ENCODE measurements at regions not wholly inside any gene's neighbourhood (a gene's known extent, or its start where the extent isn't known, plus 50 kb on each side); places are given as distances from the start of the nearest gene placed in this dataset.
"Not testable (repeated sequence)": the region's sequence is repeated elsewhere in the genome, so short reads cannot be mapped to it uniquely, and the experiment has no call there.

- Mint-ChIP-seq H3K4me1 (ENCODE audit: low read depth) (peaks cover 54% of the 10 kb centered on the region), H3K27ac (peak overlapping the region; percentile 68), H3K36me3 (ENCODE audit: low read depth) (no peaks in the 10 kb centered on the region), H3K4me3 (no peak overlapping the region), H3K27me3 (no peaks in the 10 kb centered on the region), H3K9me3 (no peaks in the 10 kb centered on the region)
- no peak for DNase-seq
Measured at GRCh38 chr1:54479841-54480524, 68.0 kb upstream of the ACOT11 start.

DNA sequence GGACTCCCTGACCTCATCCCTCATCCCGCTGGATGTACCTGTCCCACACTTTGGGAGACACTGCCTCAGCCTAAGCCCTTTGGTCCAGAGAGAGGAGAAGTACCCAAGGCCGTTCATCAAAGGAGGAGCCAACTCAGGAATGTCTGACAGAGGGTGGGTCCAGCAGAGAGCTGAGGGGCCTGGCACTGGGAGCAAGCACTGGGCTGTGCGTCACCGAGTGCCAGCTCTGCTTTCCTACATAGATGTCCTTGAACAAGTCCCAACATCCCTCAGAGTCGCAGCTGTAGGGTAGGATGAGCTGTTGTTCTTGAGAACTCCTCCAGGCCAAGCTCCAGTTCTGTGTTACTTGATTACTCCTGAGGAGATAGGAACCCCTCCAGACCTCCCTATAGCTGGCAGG lies 68.8 kb upstream of the ACOT11 start:
- Mint-ChIP-seq H3K4me3 (no peak overlapping the region), H3K27me3 (no peaks in the 10 kb centered on the region), H3K4me1 (ENCODE audit: low read depth) (peaks cover 58% of the 10 kb centered on the region), H3K9me3 (no peaks in the 10 kb centered on the region), H3K27ac (no peak overlapping the region), H3K36me3 (ENCODE audit: low read depth) (no peaks in the 10 kb centered on the region)
- DNase-seq: no peak

GRCh38 chr1:54477153-54477561 lies 70.9 kb upstream of the ACOT11 start:
- peaks cover 63% of the 10 kb centered on the region for H3K4me1 Mint-ChIP-seq (ENCODE audit: low read depth)
- no peak for DNase-seq
- H3K4me3 Mint-ChIP-seq: no peak overlapping the region
- H3K36me3 Mint-ChIP-seq (ENCODE audit: low read depth): no peaks in the 10 kb centered on the region
- peak overlapping the region; percentile 6 for H3K27ac Mint-ChIP-seq
- peaks cover 5% of the 10 kb centered on the region for H3K27me3 Mint-ChIP-seq
- no peaks in the 10 kb centered on the region for H3K9me3 Mint-ChIP-seq

DNA sequence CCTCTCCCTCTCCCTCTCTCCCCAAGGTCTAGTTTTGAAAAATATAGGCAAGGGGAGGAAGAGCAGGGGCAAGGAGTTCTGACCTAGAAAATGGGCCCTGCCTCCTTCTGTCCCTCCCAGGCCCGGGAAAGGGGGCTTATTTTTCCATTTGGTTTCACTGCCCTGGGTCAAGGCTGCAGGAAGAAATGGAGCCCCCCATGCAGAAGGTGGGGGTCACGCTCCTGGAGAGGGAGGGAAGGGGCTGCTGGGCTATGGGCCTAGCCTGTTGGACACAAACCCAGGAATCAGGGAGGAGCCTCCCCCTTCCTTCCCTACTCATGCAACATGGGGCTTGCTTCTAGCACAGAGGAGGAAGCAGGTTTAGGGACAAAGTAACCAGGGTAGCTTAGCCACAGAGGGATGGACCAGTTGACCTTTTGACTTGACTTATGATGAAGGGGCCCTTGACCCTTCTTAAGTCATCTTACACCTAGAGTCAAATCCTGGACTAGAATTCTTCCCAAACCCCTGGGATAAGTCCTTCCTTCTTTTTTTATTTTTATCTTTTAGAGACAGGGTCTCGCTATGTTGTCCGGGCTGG lies 70.4 kb upstream of the SSBP3 start:
- Mint-ChIP-seq H3K27ac (no peak overlapping the region), H3K9me3 (no peaks in the 10 kb centered on the region), H3K4me1 (ENCODE audit: low read depth) (peaks cover 59% of the 10 kb centered on the region), H3K36me3 (ENCODE audit: low read depth) (no peaks in the 10 kb centered on the region), H3K4me3 (no peak overlapping the region), H3K27me3 (peaks cover 5% of the 10 kb centered on the region)
- DNase-seq: no peak

DNA sequence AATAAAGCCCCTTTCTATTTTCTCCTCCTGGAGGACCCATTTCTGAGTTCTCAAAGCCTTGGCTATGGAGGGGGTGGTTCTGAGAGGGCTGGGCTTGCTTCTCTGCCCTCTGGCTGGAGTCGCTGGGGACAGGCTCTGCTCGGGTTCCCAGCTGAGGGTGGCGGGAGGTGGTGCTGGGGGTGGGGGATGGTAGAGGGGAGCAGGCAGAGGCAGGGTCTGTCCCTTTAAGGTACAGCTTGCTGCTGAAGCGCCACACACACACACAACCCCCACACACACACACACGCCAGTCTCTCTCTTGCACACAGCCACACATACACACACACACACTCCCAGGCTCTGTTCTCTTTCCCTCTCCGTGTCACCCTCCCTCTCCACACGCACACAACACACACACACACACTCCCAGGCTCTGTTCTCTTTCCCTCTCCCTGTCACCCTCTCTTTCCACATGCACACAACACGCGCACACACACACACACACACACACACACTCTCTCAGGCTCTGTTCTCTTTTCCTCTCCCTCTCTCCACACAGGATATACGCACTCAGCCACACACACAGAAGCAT lies 69.8 kb upstream of the SSBP3 start:
- Mint-ChIP-seq H3K36me3 (ENCODE audit: low read depth) (no peaks in the 10 kb centered on the region), H3K9me3 (no peaks in the 10 kb centered on the region)

GRCh38 chr1:54475357-54475881 lies 69.2 kb upstream of the SSBP3 start:
- Mint-ChIP-seq H3K4me1 (ENCODE audit: low read depth) (peaks cover 48% of the 10 kb centered on the region), H3K27me3 (peaks cover 5% of the 10 kb centered on the region), H3K27ac (peak overlapping the region; percentile 56), H3K9me3 (no peaks in the 10 kb centered on the region), H3K36me3 (ENCODE audit: low read depth) (no peaks in the 10 kb centered on the region), H3K4me3 (peak overlapping the region; percentile 54)
- peak; percentile 57 for DNase-seq

More for the DNA sequence above, 69.8 kb upstream of the SSBP3 start:
- peaks cover 5% of the 10 kb centered on the region for H3K27me3 Mint-ChIP-seq
- DNase-seq: no peak
- no peak overlapping the region for H3K27ac Mint-ChIP-seq
- peaks cover 53% of the 10 kb centered on the region for H3K4me1 Mint-ChIP-seq (ENCODE audit: low read depth)
- no peak overlapping the region for H3K4me3 Mint-ChIP-seq

DNA sequence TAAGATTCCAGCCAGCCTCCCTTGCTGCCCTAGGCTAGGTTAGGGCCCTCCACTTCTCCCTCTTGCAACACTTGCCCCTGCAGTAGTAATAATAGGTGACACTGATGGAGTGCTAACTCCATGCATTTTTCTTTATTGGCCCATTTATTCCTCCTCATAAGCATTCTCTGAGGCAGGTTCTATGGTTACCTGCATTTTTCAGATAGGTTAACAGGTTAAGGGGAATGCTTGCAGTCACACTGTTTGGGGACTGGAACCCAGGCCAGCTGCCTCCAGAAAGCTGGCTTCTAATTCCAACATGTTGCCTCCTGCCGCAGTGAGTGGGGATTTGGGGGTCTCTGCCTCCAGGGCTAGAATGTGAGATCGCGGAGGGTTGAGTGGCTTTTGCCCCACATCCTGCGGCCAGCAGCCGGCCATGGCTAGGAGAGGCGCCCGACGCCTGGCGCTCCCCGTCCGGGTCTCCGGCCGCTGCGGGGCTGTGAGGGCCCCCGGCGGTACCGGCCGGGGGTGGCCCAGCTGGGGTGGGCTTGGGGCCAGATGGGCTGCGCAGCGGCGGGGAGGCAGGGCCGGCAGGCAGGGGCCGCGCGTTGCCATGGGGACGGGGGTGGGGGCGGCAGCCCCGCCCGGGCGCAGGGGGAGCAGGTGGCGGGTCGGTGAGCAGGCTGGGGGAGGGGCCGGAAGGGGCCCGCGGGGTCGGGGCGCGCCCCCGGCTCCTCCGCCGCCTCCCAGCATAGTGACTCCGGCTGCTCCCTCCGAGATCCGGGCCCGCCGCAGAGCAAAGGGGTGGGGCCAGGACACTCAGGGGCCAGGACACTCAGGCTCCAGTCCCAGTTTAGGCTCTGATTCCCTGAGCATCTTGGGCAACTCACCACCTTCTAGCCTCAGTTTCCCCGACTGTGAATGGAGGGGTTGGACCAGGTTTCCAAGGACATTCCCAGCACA lies 68.4 kb upstream of the SSBP3 start:
- H3K4me3 Mint-ChIP-seq: peak overlapping the region; percentile 61
- DNase-seq: peak; percentile 51
- no peaks in the 10 kb centered on the region for H3K36me3 Mint-ChIP-seq (ENCODE audit: low read depth)
- peaks cover 5% of the 10 kb centered on the region for H3K27me3 Mint-ChIP-seq
- H3K9me3 Mint-ChIP-seq: no peaks in the 10 kb centered on the region
- H3K27ac Mint-ChIP-seq: peak overlapping the region; percentile 71
- peaks cover 39% of the 10 kb centered on the region for H3K4me1 Mint-ChIP-seq (ENCODE audit: low read depth)

GRCh38 chr1:54471588-54471987 lies 65.4 kb upstream of the SSBP3 start:
- peaks cover 27% of the 10 kb centered on the region for H3K4me1 Mint-ChIP-seq (ENCODE audit: low read depth)
- H3K27me3 Mint-ChIP-seq: peaks cover 5% of the 10 kb centered on the region
- H3K27ac Mint-ChIP-seq: no peak overlapping the region
- no peaks in the 10 kb centered on the region for H3K36me3 Mint-ChIP-seq (ENCODE audit: low read depth)
- no peak for DNase-seq
- no peaks in the 10 kb centered on the region for H3K9me3 Mint-ChIP-seq
- H3K4me3 Mint-ChIP-seq: no peak overlapping the region

DNA sequence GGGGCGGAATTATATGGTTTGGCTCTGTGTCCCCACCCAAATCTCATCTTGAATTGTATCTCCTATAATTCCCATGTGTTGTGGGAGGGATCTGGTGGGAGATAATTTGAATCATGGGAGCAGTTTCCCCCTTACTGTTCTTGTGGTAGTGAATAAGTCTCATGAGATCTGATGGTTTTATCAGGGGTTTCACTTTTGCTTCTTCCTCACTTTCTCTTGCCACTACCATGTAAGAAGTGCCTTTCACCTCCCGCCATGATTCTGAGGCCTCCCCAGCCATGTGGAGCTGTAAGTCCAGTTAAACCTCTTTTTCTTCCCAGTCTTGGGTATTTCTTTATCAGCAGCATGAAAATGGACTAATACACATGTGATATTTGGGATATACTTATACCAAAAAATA lies 63.2 kb upstream of the SSBP3 start:
- not testable (repeated sequence) for H3K9me3 Mint-ChIP-seq; H3K36me3 Mint-ChIP-seq (ENCODE audit: low read depth); H3K4me3 Mint-ChIP-seq; H3K27me3 Mint-ChIP-seq; DNase-seq; H3K27ac Mint-ChIP-seq
- peaks cover 18% of the 10 kb centered on the region for H3K4me1 Mint-ChIP-seq (ENCODE audit: low read depth)

DNA sequence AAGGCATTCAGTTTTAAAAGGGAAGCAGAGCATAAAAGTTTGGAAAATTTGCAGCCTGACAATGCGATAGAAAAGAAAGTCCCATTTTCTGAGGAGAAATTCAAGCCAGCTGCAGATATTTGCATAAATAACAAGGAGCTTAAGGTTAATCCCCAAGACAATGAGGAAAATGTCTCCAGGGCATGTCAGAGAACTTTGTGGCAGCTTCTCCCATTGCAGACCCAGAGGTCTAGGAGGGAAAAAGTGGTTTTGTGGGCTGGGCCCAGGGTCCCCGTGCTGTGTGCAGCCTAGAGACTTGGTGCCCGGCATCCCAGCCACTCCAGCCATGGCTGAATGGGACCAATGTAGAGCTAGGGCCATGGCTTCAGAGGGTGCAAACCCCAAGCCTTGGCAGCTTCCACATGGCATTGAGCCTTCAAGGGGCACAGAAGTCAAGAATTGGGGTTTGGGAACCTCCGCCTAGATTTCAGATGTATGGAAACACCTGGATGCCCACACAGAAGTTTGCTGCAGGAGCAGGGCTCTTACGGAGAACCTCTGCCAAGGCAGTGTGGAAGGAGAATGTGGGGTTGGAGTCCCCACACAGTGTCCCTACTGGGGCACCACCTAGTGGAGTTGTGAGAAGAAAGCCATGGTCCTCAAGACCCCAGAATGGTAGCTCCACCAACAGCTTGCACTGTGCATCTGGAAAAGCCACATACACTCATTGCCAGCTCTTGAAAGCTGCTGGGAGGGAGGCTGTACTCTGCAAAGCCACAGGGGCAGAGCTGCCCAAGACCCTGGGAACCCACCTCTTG lies 62.3 kb upstream of the SSBP3 start:
- not testable (repeated sequence) for H3K4me3 Mint-ChIP-seq; H3K27me3 Mint-ChIP-seq; H3K36me3 Mint-ChIP-seq (ENCODE audit: low read depth); H3K27ac Mint-ChIP-seq; H3K9me3 Mint-ChIP-seq
- DNase-seq: peak; percentile 23
- H3K4me1 Mint-ChIP-seq (ENCODE audit: low read depth): peaks cover 21% of the 10 kb centered on the region

DNA sequence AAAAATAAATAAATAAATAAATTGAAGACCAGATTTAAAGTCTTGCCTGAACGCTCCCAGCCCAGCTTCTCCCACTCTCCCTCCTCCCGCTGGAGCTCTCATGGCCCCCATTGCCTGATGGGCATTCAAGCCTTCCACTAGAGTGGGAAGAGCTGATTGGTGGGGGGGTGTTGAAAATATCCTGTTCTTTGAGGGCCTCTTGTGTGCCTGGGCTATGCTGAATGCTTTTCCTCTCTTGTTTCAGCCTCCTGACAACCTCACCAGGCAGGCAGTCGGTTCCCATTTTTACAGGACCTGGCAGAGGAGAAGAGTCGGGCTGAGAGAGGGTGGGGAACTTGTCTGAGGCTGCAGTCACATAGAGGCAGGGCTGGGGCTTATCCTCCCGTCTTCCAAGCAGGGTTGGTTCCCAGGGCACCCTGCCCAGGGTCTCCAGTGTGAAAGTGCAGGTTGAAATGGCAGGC lies 59.2 kb upstream of the SSBP3 start:
- peak; percentile 25 for DNase-seq
- H3K4me3 Mint-ChIP-seq: no peak overlapping the region
- no peak overlapping the region for H3K27ac Mint-ChIP-seq
- H3K27me3 Mint-ChIP-seq: no peaks in the 10 kb centered on the region
- H3K9me3 Mint-ChIP-seq: no peaks in the 10 kb centered on the region
- peaks cover 39% of the 10 kb centered on the region for H3K4me1 Mint-ChIP-seq (ENCODE audit: low read depth)
- no peaks in the 10 kb centered on the region for H3K36me3 Mint-ChIP-seq (ENCODE audit: low read depth)

DNA sequence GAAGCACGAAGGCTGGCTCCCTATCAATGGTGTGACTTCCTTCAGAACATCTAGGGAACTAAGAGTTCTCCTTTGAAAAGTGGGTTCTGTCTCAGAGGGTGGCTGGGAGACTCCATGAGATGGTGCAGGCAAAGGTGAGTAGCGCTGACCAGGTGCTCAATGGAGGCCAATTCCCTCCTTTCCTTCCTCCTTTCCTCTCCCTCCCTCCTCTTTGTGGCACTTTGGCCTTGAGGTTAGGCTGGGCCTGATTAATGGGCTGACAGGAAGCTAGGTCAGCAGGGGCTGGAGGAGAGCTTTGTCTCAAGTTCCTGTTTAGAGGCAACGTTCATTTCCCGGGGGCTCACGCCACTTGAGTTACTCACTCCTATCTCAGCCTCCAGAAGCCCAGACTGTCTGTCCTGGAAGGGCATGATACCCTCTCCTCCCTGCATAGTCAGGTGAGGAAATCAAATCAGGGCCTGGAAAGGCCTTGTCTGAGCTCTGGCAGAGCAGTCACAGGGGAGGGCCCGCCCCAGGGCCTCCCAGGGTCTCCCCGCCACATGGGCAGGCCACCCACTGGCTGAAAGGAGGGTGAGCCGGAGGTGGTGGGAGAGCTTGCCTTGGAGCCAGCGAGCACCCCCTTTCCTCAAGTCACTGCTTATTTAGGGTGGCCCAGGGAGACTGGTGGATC lies 58.4 kb upstream of the SSBP3 start:
- no peaks in the 10 kb centered on the region for H3K27me3 Mint-ChIP-seq
- peak; percentile 29 for DNase-seq
- H3K36me3 Mint-ChIP-seq (ENCODE audit: low read depth): no peaks in the 10 kb centered on the region
- no peak overlapping the region for H3K4me3 Mint-ChIP-seq
- H3K4me1 Mint-ChIP-seq (ENCODE audit: low read depth): peaks cover 47% of the 10 kb centered on the region
- H3K27ac Mint-ChIP-seq: peak overlapping the region; percentile 78
- no peaks in the 10 kb centered on the region for H3K9me3 Mint-ChIP-seq

GRCh38 chr1:54464031-54464476 lies 57.9 kb upstream of the SSBP3 start:
- no peaks in the 10 kb centered on the region for H3K36me3 Mint-ChIP-seq (ENCODE audit: low read depth)
- H3K4me3 Mint-ChIP-seq: peak overlapping the region; percentile 27
- peaks cover 47% of the 10 kb centered on the region for H3K4me1 Mint-ChIP-seq (ENCODE audit: low read depth)
- no peaks in the 10 kb centered on the region for H3K9me3 Mint-ChIP-seq
- H3K27me3 Mint-ChIP-seq: no peaks in the 10 kb centered on the region
- peak overlapping the region; percentile 78 for H3K27ac Mint-ChIP-seq
- DNase-seq: peak; percentile 39

Measured in activated T-cell treated with anti-CD3 and anti-CD28 coated beads, Interleukin-2, amount 50 U/mL, for 24 hours (primary cell).